ENCODE measurements at regions not wholly inside any gene's neighbourhood (a gene's known extent, or its start where the extent isn't known, plus 50 kb on each side); places are given as distances from the start of the nearest gene placed in this dataset.
A peak's percentile ranks its signal among the peaks of the same experiment; 100 is the strongest.

DNA sequence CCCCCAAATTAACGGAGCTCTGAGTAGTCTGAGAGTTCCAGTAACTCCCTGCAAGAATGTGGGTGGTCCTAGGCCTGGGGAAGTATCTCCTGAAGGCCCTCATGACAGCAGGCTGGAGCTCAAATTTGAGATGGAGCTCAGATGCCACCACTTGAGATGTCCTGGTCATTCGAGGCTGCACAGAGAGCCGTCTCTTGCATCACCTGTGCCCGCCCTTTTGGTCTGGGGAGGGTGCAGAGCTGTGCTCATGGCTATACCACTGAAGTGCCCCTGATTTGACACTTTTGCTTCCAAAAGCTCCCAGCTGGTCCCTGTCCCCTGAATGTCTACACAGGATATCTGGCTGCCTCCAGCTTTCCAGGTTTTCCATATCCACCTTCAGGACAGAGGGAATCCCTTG, 214.0 kb upstream of the B3GAT1 start:
- Histone ChIP-seq H2BK5ac (ENCODE audit: low read depth, low read length) (no peak overlapping the region), H3K56ac (replicated peaks; ENCODE audit: insufficient read length, low read depth, low read length) (no peak overlapping the region), H2BK12ac (ENCODE audit: low read depth, low read length) (no peak overlapping the region), H3K27ac (ENCODE audit: low read depth, low read length) (no peak overlapping the region), H4K8ac (ENCODE audit: extremely low read depth, insufficient read depth, low read length) (no peak overlapping the region), H4K91ac (replicated peaks; ENCODE audit: insufficient read length, low read length) (no peak overlapping the region), H3K79me2 (ENCODE audit: control insufficient read depth in 1 of 2, insufficient read depth in 2 of 2, low read length in 2 of 2) (no peaks in the 10 kb centered on the region), H3K4ac (replicated peaks; ENCODE audit: insufficient read length, low read depth, low read length) (no peak overlapping the region), H3K9ac (replicated peaks in 1 of 4; ENCODE audit: extremely low read depth in 1 of 4, low read depth in 3 of 4, low read length in 3 of 4) (no peak overlapping the region), H4K5ac (ENCODE audit: insufficient read length, low read depth, low read length) (no peak overlapping the region), H3K23me2 (ENCODE audit: low read depth, low read length) (no peaks in the 10 kb centered on the region), H3K9me3 (ENCODE audit: insufficient read depth in 2 of 2, low read depth in 1 of 2, low read length in 1 of 2) (no peaks in the 10 kb centered on the region), H4K20me1 (replicated peaks in 1 of 2; ENCODE audit: control insufficient read depth in 1 of 2, insufficient read depth in 2 of 2, low read length in 2 of 2) (no peaks in the 10 kb centered on the region), H2BK20ac (ENCODE audit: low read length) (no peak overlapping the region), H3K18ac (ENCODE audit: extremely low read depth, low read length) (no peak overlapping the region), H3K23ac (ENCODE audit: insufficient read length) (no peak overlapping the region), H3K4me2 (ENCODE audit: insufficient read depth in 1 of 2, low read depth in 2 of 2, low read length in 2 of 2) (no peak overlapping the region), H3K4me3 (ENCODE audit: extremely low read depth in 1 of 4, insufficient read depth in 2 of 4, low read depth in 3 of 4, low read length in 4 of 4) (no peak overlapping the region), H2BK15ac (ENCODE audit: low read length) (no peak overlapping the region), H3K27me3 (replicated peaks in 1 of 4; ENCODE audit: control insufficient read depth in 3 of 4, extremely low read depth in 1 of 4, insufficient read depth in 3 of 4, low read length in 3 of 4) (no peaks in the 10 kb centered on the region), H3K79me1 (ENCODE audit: low read depth, low read length) (no peaks in the 10 kb centered on the region), H2AFZ (ENCODE audit: low read length) (no peak overlapping the region), H3K14ac (ENCODE audit: insufficient read length) (no peak overlapping the region), H3K36me3 (ENCODE audit: control insufficient read depth in 2 of 4, insufficient read depth in 4 of 4, low read length in 3 of 4) (no peaks in the 10 kb centered on the region), H2AK5ac (ENCODE audit: low read depth, low read length) (no peak overlapping the region), H2BK120ac (replicated peaks; ENCODE audit: low read depth, low read length) (no peak overlapping the region), H3K4me1 (replicated peaks in 1 of 4; ENCODE audit: control insufficient read depth in 3 of 4, insufficient read depth in 4 of 4, low read length in 3 of 4) (no peaks in the 10 kb centered on the region)
- FAIRE-seq = no peak
- CTCF ChIA-PET (ENCODE audit: partially characterized antibody) = interaction anchor here (1.0 to 2.2 kb wide), 6 partner anchors 8 to 105 kb away, joined by 3 to 9 read pairs (median 4); no protein-coding TSS in a partner anchor
- POLR2A ChIA-PET (ENCODE audit: partially characterized antibody) = no interaction called here
- 93% methylated on average over 4 of the region's 4 CpGs; no CpG with 5 or more reads in 1 of the 2 experiments for WGBS, 2 experiments (ENCODE audit: extremely low coverage in 1 of 2, insufficient coverage in 1 of 2, insufficient read length in 1 of 2, insufficient replicate concordance in 2 of 2, low coverage in 1 of 2, low lambda C conversion rate in 2 of 2, missing lambda C conversion rate in 1 of 2)
- DNase-seq (ENCODE audit: low read depth in 1 of 2, low spot score in 2 of 2) = peak in 1 of 2 experiments; percentile 14
- TF ChIP-seq CREB1 (IDR thresholded peaks at IDR 0.05) (no peak), SP2 (IDR thresholded peaks at IDR 0.05; ENCODE audit: low read length) (no peak), SAP30 (IDR thresholded peaks at IDR 0.05; ENCODE audit: insufficient read depth, insufficient replicate concordance, low read length) (no peak)
